B cell (primary cell): ENCODE measurements at regions not wholly inside any gene's neighbourhood (a gene's known extent, or its start where the extent isn't known, plus 50 kb on each side); places are given as distances from the start of the nearest gene placed in this dataset.

Source experiments
- EZH2 ChIP-seq: IDR thresholded peaks from 2 replicates; pipeline ENCODE4 v1.6.1; 2012; ENCODE audit warnings: borderline replicate concordance, low read depth, mild to moderate bottlenecking, moderate library complexity, low read length; ENCODE audit not compliant: insufficient read depth, poor library complexity, severe bottlenecking
- TF ChIP-seq, protein P1 (sequence below): fragments of 200-600 bp; IDR thresholded peaks from one replicate; pipeline ENCODE4 v1.8.0; 2022; ENCODE audit warnings: antibody characterized with exemption, mild to moderate bottlenecking

DNA sequence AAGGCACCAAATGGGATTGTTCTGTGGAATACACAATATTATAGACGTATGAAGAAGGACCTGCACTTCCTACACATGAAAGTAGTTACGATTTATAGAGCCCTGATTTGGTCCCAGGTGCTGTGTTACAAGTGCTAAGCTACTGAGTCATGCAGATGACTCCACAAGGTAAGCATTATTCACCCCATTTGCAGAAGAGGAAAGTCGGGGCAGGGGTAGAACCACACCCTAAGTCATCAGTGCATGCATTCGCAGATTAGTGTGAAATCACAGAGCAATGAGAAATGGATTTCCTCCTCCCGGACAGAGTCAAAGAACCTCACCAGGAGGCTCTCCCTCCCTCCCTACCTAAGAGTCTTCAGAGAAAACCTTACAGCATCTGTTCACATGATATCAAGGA is 279.5 kb downstream of the LRFN2 start:
- TF ChIP-seq, protein P1, sequence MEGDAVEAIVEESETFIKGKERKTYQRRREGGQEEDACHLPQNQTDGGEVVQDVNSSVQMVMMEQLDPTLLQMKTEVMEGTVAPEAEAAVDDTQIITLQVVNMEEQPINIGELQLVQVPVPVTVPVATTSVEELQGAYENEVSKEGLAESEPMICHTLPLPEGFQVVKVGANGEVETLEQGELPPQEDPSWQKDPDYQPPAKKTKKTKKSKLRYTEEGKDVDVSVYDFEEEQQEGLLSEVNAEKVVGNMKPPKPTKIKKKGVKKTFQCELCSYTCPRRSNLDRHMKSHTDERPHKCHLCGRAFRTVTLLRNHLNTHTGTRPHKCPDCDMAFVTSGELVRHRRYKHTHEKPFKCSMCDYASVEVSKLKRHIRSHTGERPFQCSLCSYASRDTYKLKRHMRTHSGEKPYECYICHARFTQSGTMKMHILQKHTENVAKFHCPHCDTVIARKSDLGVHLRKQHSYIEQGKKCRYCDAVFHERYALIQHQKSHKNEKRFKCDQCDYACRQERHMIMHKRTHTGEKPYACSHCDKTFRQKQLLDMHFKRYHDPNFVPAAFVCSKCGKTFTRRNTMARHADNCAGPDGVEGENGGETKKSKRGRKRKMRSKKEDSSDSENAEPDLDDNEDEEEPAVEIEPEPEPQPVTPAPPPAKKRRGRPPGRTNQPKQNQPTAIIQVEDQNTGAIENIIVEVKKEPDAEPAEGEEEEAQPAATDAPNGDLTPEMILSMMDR: no peak
- TF ChIP-seq EZH2: no peak
